GM18511 (cell line): ENCODE measurements at regions not wholly inside any gene's neighbourhood (a gene's known extent, or its start where the extent isn't known, plus 50 kb on each side); places are given as distances from the start of the nearest gene placed in this dataset.
"Not testable (repeated sequence)": the region's sequence is repeated elsewhere in the genome, so short reads cannot be mapped to it uniquely, and the experiment has no call there.

Experiments
- ATAC-seq: cut with Tn5 transposase; IDR thresholded peaks from one replicate; pipeline ENCODE4 v1.9.1; 2021; ENCODE audit warnings: mild to moderate bottlenecking, moderate library complexity; ENCODE audit not compliant: unreplicated experiment

DNA sequence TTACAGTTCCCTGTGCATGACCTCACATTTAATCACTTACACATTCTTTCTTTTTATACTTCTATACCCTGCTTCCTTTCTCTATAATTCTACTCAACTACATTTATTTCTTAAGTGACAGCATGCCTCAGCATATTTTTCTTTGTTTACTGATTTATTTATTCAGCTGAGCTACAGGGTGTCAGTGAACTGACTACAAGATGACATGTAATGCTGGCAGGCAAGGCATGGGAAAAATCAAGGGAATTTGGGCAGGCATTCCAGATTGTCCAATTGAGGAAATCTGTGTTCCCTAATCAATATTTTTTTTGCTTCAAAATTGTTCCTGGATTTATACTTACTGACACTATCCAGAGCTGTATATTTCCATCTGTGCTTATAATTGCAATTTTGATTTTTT, 875.5 kb downstream of the C4orf33 start:
- no peak for ATAC-seq

- ATAC-seq = no peak
These were observed 876.3 kb downstream of the C4orf33 start for GRCh38 chr4:129972257-129972656.

DNA sequence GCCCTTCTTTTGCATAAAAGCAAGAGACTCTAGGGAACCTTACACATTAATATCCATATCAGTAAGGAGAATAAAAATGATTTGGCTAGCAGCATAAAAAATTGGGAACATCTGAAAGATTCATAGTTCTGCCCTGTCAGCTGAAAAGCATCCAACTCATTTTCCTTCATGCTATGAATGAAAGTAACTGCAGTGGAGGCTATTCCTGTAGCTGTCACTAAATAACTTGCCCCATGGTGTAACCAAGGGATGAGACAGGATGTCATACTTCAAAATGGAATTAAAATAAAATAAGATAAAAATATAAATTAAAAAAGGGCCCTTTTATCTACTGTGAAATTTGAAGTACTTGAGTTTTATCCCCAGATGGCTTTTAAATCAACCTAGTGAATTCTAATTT, 878.8 kb downstream of the C4orf33 start:
- ATAC-seq = no peak

DNA sequence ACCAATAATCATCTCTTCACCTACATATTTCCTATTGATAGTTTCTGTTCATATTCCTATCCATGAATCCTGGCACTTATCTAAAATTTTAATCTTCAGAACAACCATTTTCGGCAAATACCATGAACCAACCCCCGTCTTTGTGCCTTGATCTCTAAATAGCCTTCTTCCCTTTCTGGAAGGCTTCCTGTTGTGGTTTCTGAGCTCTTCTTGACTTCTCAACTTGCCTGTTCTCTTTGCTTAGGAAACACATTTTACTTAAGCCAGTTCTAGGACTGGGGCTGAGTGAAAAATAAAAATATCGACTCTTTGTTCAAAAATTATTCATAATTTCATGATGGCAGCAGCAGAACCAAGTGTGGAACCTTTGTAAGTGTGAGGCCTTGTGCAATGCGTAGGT, 882.4 kb downstream of the C4orf33 start:
- ATAC-seq = no peak

GRCh38 chr4:129988957-129989356, 893.0 kb downstream of the C4orf33 start:
- no peak for ATAC-seq

DNA sequence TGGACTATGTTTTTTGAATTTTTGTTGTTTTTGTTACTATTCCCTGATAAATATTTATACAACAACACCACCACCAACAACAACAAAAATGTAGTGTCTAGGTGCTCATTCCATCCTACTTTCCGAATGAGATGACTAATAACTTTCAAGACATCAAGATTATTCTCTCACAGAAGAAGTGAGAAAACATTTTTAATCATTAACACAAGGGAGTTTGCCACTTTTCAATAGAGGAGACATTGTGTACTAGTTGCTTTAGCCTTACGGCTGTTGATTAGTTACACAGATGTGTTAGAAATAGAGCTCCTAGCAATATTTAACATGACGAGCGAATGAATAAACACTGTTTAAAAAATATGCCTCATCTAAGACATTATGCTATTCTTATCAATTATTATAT, 898.8 kb downstream of the C4orf33 start:
- peak; percentile 90 for ATAC-seq

DNA sequence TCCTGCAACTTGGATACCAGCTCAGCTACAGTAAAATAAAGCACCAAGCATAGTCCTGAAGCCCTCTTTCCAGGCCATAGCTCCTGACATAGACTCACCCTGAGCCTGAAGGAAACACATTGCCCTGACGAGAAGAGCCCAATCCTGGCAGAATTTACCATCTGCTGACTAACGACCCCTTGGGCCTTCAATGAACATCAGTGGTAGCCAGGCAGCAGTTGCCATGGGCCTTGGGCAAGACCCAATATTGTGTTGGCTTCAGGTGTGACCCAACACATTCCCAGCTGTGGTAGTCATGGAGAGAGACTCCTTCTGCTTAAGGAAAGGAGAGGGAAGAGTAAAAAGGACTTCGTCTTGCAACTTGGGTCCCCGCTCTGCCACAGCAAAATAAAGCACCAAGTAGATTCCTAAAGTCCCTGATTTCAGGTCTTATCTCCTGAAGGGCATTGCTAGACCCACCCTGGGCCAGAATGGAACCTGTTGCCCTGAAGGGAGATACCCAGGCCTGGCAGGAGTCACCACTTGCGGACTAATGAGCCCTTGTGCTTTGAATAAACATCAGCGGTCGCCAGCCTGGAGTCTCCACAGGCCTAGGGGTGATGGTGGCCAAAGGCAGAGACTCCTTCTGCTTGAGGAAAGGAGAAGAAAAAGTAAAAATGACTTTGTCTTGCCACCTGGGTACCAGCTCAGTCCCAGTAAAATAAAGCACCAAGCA, 902.6 kb downstream of the C4orf33 start:
- ATAC-seq = no peak

DNA sequence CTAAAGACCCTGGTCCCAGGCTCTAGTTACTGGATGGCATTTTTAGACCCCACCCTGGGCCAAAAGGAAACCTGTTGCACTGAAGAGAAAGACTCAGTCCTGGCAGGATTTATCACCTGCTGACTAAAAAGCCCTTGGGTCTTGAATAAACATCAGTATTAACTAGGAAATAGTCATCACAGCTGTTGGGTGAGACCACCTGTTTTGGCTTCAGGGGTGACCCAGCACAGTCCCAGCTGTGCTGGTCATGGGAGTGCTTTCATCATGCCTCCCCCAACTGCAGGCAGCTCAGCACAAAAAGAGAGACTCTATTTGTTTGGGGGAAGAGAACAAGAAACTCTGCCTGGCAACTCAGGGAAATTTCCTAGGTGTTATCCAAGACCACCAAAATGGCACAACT, 903.2 kb downstream of the C4orf33 start:
- no peak for ATAC-seq

- no peak for ATAC-seq
These were observed 912.5 kb downstream of the C4orf33 start for GRCh38 chr4:130008461-130008860.

DNA sequence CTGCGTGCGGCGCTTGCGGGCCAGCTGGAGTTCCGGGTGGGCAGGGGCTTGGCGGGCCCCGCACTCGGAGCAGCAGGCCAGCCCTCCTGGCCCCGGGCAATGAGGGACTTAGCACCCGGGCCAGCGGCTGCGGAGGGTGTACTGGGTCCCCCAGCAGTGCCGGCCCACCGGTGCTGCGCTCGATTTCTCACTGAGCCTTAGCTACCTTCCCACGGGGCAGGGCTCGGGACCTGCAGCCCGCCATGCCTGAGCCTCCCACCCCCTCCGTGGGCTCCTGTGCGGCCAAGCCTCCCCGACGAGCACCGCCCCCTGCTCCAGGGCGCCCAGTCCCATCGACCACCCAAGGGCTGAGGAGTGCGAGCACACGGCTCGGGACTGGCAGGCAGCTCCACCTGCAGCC, 916.9 kb downstream of the C4orf33 start:
- ATAC-seq = not testable (repeated sequence)

DNA sequence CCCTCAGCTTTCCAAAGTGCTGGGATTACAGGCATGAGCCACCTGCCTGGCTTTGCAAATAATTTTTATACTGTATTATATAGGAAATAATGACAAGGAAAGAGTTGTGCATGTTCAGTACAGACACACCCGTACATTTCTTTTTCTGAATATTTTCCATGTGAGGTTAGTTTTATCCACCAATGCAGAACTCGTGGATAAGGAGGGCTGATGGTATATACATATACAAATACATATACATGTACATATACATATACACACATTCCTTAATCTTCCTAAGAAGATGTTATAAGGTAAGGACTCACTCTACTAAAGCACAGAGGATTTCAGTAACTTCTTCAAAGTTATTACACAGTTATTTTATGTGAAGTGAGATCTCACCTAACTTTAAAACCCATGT, 925.8 kb downstream of the C4orf33 start:
- no peak for ATAC-seq

DNA sequence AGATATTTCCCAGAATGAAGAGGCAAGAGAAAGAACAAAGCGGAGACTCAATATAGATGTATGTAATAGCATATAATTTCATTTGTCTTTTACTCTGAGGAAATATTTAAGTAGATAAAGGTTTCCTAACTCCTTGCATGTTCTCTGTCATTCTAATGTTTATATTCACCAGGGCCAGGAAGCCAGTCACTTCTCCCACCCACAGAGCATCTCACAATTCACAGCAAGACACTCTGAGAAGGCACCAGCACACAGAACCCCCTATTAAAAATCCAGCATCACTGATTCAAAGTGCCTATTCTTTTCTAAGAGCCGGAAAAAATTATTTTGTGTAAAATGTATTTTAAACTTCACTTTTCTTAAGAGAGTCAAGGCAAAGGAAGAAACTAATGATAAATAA, 927.1 kb downstream of the C4orf33 start:
- no peak for ATAC-seq

GRCh38 chr4:130025701-130026100, 929.7 kb downstream of the C4orf33 start:
- ATAC-seq = no peak

GRCh38 chr4:130026185-130026584, 930.2 kb downstream of the C4orf33 start:
- no peak for ATAC-seq

GRCh38 chr4:130027973-130028372, 932.0 kb downstream of the C4orf33 start:
- ATAC-seq = no peak

- peak; percentile 97 for ATAC-seq
These were observed 932.6 kb downstream of the C4orf33 start for GRCh38 chr4:130028552-130028951.

GRCh38 chr4:130029442-130029841, 933.5 kb downstream of the C4orf33 start:
- ATAC-seq = no peak

- ATAC-seq = no peak
These were observed 935.9 kb downstream of the C4orf33 start for GRCh38 chr4:130031858-130032257.

DNA sequence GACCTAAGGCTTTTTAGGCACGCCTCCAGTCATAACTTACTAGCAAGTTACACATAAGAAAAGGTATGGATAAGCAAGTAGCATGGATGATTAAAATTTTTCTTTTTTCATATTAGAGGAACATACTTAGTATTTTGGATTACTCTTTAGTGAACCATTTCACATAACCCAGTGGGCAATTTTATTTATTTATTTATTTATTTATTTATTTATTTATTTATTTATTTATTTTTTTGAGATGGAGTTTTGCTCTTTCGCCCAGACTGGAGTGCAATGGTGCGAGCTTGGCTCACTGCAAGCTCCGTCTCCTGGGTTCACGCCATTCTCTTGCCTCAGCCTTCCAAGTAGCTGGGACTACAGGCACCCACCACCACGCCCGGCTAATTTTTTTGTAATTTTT, 937.7 kb downstream of the C4orf33 start:
- not testable (repeated sequence) for ATAC-seq

DNA sequence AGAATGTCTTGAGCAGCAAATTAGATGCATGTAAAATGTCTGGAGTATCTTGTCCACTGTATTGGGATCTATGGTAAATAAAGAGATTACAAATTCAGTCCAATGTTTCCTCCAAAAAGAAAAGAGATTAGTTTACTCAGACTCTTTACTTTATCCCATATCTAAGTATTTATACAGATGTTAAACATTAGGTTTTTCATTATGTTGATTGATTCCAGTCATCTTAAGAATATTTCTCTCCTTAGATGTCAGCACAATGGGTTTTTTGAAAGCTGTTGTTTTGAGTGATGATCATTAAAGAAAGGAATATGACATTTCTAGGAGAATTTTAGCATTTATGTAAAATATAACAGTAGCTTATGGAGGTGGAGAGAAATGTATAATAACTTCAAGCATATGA, 938.9 kb downstream of the C4orf33 start:
- ATAC-seq = no peak

DNA sequence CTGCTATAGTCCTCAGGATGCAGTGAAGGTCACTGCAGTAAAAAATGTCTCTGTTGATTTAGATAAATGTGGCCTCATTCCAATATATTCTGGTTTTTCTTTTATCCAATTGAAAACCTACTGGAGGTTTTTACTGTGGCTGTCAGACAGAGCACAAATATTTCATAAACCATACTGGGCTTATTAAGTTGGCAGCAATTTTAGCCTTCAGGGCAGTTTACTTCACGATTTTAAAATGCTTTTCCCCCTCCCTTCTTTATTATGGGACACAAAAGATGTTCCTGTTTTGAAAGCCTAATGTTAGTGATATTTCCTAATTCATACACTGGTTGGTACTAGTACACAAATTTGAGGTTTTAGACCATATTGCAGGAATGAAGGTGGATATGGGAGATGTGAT, 939.4 kb downstream of the C4orf33 start:
- no peak for ATAC-seq

GRCh38 chr4:130037866-130038265, 941.9 kb downstream of the C4orf33 start:
- not testable (repeated sequence) for ATAC-seq

DNA sequence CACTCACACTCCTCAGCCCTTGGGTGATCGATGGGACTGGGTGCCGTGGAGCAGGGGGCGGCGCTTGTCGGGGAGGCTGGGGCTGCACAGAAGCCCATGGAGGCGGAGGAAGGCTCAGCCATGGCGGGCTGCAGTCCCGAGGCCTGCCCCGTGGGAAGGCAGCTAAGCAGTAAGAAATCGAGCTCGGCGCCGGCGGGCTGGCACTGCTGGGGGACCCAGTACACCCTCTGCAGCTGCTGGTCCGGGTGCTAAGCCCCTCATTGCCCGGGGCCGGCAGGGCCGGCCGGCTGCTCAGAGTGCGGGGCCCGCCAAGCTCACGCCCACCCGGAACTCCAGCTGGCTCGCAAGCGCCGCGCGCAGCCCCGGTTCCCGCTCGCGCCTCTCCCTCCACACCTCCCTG, 942.6 kb downstream of the C4orf33 start:
- ATAC-seq = not testable (repeated sequence)
